CD4-positive, alpha-beta memory T cell (primary cell): ENCODE measurements at regions not wholly inside any gene's neighbourhood (a gene's known extent, or its start where the extent isn't known, plus 50 kb on each side); places are given as distances from the start of the nearest gene placed in this dataset.

Experiments
- CTCF ChIA-PET: fragments of 350-600 bp; sonication (Branson Sonifier 250); formaldehyde crosslinking; loops from one replicate; lab custom pipeline; 2021; ENCODE audit warnings: inconsistent platforms; ENCODE audit not compliant: partially characterized antibody; lab: Charles Lee
- POLR2A ChIA-PET: fragments of 350-600 bp; sonication (Branson Sonifier 250); formaldehyde crosslinking; loops from one replicate; lab custom pipeline; 2021; ENCODE audit not compliant: partially characterized antibody; lab: Charles Lee
- DNase-seq, 5 donors: peaks; one replicate each; pipeline versions ENCODE4 v3.0.0 to v3.0.0-alpha.2; 2020 to 2022; ENCODE audit warnings: mixed read lengths in 1 of 5
- H3K27ac ChIP-seq: one replicate; pipeline ENCODE4 v1.7.0; 2013; ENCODE audit warnings: low read depth, low read length
- H3K27me3 ChIP-seq: 2 replicates; pipeline ENCODE4 v1.7.0; 2013; ENCODE audit warnings: mild to moderate bottlenecking, low read length, moderate library complexity; ENCODE audit not compliant: insufficient read depth
- H3K36me3 ChIP-seq: 2 replicates; pipeline ENCODE4 v1.7.0; 2013; ENCODE audit warnings: mild to moderate bottlenecking, low read length, moderate library complexity; ENCODE audit not compliant: insufficient read depth
- H3K4me1 ChIP-seq: 2 replicates; pipeline ENCODE4 v1.7.0; 2013; ENCODE audit warnings: mild to moderate bottlenecking, low read length, moderate library complexity; ENCODE audit not compliant: insufficient read depth
- H3K4me3 ChIP-seq, 2 donors: one replicate each; pipeline ENCODE4 v1.7.0; 2013; ENCODE audit warnings: low read length in 2 of 2, mild to moderate bottlenecking in 1 of 2
- H3K9me3 ChIP-seq, 2 donors: one replicate each; pipeline ENCODE4 v1.7.0; 2013; ENCODE audit warnings: low read length in 2 of 2, control low read depth in 1 of 2; ENCODE audit not compliant: control insufficient read depth in 1 of 2
- H3K27ac Mint-ChIP-seq, 7 donors: one replicate each; pipeline ENCODE4 v1.8.0; 2020 to 2021; ENCODE audit warnings: mixed read lengths in 7 of 7, mild to moderate bottlenecking in 6 of 7, inconsistent platforms in 3 of 7, moderate library complexity in 3 of 7
- H3K27me3 Mint-ChIP-seq, 2 donors: one replicate each; pipeline ENCODE4 v1.8.0; 2020 to 2021; ENCODE audit warnings: mixed read lengths in 2 of 2
- H3K36me3 Mint-ChIP-seq, 2 donors: one replicate each; pipeline ENCODE4 v1.8.0; 2020 to 2021; ENCODE audit warnings: mixed read lengths in 2 of 2, inconsistent platforms in 1 of 2, mild to moderate bottlenecking in 1 of 2
- H3K4me1 Mint-ChIP-seq, 4 donors: one replicate each; pipeline ENCODE4 v1.8.0; 2020 to 2021; ENCODE audit warnings: mixed read lengths in 4 of 4, mild to moderate bottlenecking in 1 of 4
- H3K4me3 Mint-ChIP-seq, 8 donors: one replicate each; pipeline ENCODE4 v1.8.0; 2020 to 2021; ENCODE audit warnings: mixed read lengths in 8 of 8, mild to moderate bottlenecking in 7 of 8, moderate library complexity in 6 of 8, inconsistent platforms in 3 of 8
- H3K9me3 Mint-ChIP-seq, 8 donors: one replicate each; pipeline ENCODE4 v1.8.0; 2020 to 2021; ENCODE audit warnings: mixed read lengths in 8 of 8, mild to moderate bottlenecking in 5 of 8, inconsistent platforms in 3 of 8, moderate library complexity in 1 of 8
- intact Hi-C: fragments of 100-400 bp; cut with micrococcal nuclease; formaldehyde crosslinking; loops from one replicate; pipeline ENCODE4 v1.15.1; 2023

DNA sequence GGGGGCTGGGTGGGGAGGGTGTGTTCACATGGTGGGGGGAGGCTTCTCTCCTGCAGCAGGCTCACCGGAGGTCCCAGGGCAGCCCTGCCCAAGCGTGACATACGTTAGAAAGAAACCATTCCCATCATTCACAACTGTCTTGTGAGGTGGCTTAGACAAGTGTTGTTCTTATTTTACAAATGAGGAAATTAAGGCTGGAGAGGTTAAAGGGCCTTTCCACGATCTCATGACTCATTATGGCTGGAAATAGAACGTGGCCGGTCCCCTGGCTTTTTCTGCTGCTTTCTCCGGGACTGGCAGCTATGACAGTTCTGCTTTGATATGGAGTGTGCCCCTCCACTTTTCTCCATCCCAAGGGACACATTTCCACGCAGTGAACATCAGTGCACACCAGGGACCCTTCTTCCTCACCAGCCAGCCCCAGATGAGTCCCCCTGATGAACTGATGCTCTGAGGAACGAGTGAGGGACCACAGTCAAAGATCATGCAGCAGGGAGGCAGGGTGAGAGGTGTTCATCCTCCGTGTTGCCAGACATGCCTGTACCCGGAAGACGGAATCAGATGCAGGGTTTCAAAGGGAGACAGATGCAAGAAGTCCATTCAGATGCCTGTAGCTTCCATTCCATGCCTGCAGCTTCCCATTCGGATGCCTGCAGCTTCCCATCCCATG lies 64.0 kb upstream of the ACSL1 start:
- intact Hi-C loops: no loop called here
- H3K36me3 ChIP-seq: no peaks in the 10 kb centered on the region
- CTCF ChIA-PET: no interaction called here
- no peak for DNase-seq
- H3K4me3 Mint-ChIP-seq: no peak overlapping the region
- H3K27me3 ChIP-seq: no peaks in the 10 kb centered on the region
- H3K36me3 Mint-ChIP-seq: peaks cover 0 to 4% of the 10 kb centered on the region in 2 donors
- no peak overlapping the region for H3K27ac ChIP-seq
- peaks cover 0 to 2% (median 0%) of the 10 kb centered on the region in 4 donors for H3K4me1 Mint-ChIP-seq
- POLR2A ChIA-PET: no interaction called here
- H3K4me3 ChIP-seq: no peak overlapping the region
- peaks cover 5 to 25% of the 10 kb centered on the region in 2 donors for H3K27me3 Mint-ChIP-seq
- no peaks in the 10 kb centered on the region for H3K9me3 ChIP-seq
- no peak overlapping the region for H3K27ac Mint-ChIP-seq
- H3K4me1 ChIP-seq: no peaks in the 10 kb centered on the region
- H3K9me3 Mint-ChIP-seq: peaks cover 0 to 6% (median 2%) of the 10 kb centered on the region in 8 donors

DNA sequence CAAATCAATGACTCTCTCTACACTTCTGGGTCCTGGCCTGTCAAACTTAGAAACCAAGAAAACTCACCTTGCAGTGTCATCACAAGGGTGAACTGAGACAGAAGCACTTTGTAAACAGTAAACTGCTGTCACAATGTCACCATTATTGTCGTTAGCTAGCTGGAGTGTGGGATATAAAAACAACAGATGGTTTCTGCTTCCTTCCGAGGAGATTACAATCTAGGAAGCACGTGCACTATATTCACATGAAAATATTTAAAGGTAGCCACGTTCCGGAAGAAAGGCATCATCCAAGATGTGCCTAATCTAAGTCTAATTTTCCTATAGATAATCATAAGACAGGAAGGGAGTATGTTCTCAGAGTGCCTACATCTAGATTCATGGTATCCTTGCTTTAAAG lies 64.7 kb upstream of the ACSL1 start:
- Histone ChIP-seq H3K27ac (no peak overlapping the region), H3K4me1 (no peaks in the 10 kb centered on the region), H3K9me3 (no peaks in the 10 kb centered on the region), H3K27me3 (no peaks in the 10 kb centered on the region), H3K36me3 (no peaks in the 10 kb centered on the region), H3K4me3 (no peak overlapping the region)
- POLR2A ChIA-PET: no interaction called here
- no peak overlapping the region for H3K27ac Mint-ChIP-seq
- peaks cover 5 to 25% of the 10 kb centered on the region in 2 donors for H3K27me3 Mint-ChIP-seq
- H3K36me3 Mint-ChIP-seq: peaks cover 0 to 4% of the 10 kb centered on the region in 2 donors
- H3K4me3 Mint-ChIP-seq: no peak overlapping the region
- H3K4me1 Mint-ChIP-seq: peaks cover 0 to 2% (median 0%) of the 10 kb centered on the region in 4 donors
- peaks cover 0 to 6% (median 2%) of the 10 kb centered on the region in 8 donors for H3K9me3 Mint-ChIP-seq
- intact Hi-C loops: no loop called here
- DNase-seq: no peak
- CTCF ChIA-PET: no interaction called here

DNA sequence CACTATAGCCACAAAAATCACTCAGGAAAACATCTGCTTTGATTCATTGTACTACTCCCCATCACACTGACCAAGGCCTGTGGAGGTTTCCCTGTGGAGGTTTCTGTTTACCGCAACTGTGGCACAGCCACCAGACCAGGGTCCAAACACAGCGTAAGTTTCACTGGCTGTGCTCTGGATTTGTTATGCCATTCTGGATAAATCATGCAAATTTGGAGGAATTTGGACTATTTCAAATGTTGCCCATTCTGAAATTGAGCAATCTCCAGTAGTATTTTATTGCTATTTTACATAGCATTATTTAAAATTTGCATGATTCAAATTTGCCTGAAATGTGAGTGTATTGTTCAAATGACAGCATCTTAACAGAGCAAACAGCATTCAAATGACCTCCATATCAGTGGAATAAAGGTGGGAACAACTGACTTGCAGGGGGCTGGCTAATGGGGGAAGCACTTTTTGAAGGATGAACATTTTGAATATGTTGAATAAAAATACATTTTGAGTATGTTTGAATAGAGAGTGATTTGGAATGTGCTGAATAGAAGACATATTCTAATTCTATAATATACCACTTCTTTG lies 66.1 kb upstream of the ACSL1 start:
- no peak overlapping the region for H3K27ac ChIP-seq
- H3K4me1 ChIP-seq: no peaks in the 10 kb centered on the region
- H3K4me3 Mint-ChIP-seq: no peak overlapping the region
- H3K36me3 ChIP-seq: no peaks in the 10 kb centered on the region
- intact Hi-C loops: no loop called here
- H3K9me3 Mint-ChIP-seq: peaks cover 0 to 6% (median 2%) of the 10 kb centered on the region in 8 donors
- ChIA-PET POLR2A (no interaction called here), CTCF (no interaction called here)
- no peak for DNase-seq
- H3K36me3 Mint-ChIP-seq: peaks cover 0 to 4% of the 10 kb centered on the region in 2 donors
- H3K4me1 Mint-ChIP-seq: peaks cover 0 to 2% (median 0%) of the 10 kb centered on the region in 4 donors
- H3K27me3 Mint-ChIP-seq: peaks cover 7 to 29% of the 10 kb centered on the region in 2 donors
- H3K9me3 ChIP-seq: no peaks in the 10 kb centered on the region
- H3K27me3 ChIP-seq: no peaks in the 10 kb centered on the region
- no peak overlapping the region for H3K4me3 ChIP-seq
- H3K27ac Mint-ChIP-seq: no peak overlapping the region

DNA sequence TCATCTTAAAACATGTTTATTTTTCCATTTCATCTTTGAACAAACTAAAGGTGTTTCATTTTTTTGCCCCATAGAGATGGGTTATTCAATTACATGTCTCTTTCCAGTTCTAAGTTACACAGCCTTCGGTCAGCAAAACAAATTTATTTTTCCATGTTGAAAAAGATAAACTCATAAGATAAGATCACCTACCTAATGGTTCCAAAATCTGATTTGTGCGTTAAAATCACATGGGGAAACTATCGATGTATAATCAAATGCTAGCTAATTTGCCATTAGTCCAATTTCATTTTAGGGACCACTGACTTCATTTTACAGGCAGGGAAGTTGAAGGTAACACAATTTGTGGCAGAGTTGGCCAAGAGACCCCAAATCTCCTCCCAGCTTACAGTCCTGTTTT lies 67.2 kb upstream of the ACSL1 start:
- Mint-ChIP-seq H3K36me3 (peaks cover 0 to 4% of the 10 kb centered on the region in 2 donors), H3K27ac (no peak overlapping the region), H3K4me3 (no peak overlapping the region), H3K9me3 (peaks cover 0 to 6% (median 2%) of the 10 kb centered on the region in 8 donors), H3K27me3 (peaks cover 9 to 30% of the 10 kb centered on the region in 2 donors), H3K4me1 (peaks cover 0 to 2% (median 0%) of the 10 kb centered on the region in 4 donors)
- intact Hi-C loops: no loop called here
- CTCF ChIA-PET: no interaction called here
- H3K4me3 ChIP-seq: no peak overlapping the region
- H3K27me3 ChIP-seq: no peaks in the 10 kb centered on the region
- POLR2A ChIA-PET: no interaction called here
- H3K9me3 ChIP-seq: no peaks in the 10 kb centered on the region
- DNase-seq: no peak
- H3K4me1 ChIP-seq: no peaks in the 10 kb centered on the region
- no peak overlapping the region for H3K27ac ChIP-seq
- H3K36me3 ChIP-seq: no peaks in the 10 kb centered on the region

DNA sequence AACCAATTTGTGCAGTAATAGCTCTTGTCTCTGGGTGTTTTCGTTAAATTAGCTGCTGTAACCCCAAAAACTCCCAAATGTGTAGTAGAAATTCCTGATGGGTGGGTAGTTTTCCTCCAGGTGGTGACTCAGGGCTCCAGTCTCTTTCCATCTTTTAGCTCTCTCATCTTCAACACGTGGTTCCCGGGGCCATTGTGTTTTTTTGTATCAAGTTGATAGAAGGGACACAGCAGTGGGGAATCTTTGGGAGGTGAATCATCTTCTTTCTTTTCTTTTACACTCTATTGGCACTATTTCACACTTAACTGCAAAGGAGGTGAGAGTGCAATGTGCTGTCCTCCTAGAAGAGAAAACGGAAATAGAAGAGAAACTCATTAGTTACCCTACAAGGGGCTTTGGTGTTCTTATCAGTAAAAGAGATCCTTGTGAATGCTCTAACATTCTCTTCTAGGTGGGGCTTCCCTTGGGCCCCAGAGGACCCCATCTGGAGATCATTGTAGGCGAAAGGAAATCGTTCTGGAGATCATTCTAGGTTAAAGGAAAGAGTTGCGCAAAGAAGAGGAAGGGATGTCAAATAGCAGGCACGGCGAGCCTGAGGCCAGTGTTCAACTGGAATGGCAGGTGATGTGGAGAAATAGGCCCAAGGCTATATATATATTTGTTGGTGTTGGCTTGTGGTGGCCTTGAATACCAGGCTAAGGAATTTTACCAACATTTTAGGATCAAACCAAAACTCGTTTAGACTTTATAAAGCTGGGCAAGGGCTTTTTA lies 68.2 kb upstream of the ACSL1 start:
- H3K27me3 Mint-ChIP-seq: peaks cover 12 to 33% of the 10 kb centered on the region in 2 donors
- no peak overlapping the region for H3K27ac ChIP-seq
- no peak overlapping the region for H3K27ac Mint-ChIP-seq
- ChIA-PET POLR2A (no interaction called here), CTCF (no interaction called here)
- peaks cover 0 to 6% (median 2%) of the 10 kb centered on the region in 8 donors for H3K9me3 Mint-ChIP-seq
- peaks cover 0 to 2% (median 0%) of the 10 kb centered on the region in 4 donors for H3K4me1 Mint-ChIP-seq
- no peaks in the 10 kb centered on the region for H3K9me3 ChIP-seq
- H3K4me3 Mint-ChIP-seq: no peak overlapping the region
- intact Hi-C loops: no loop called here
- no peak overlapping the region for H3K4me3 ChIP-seq
- no peak for DNase-seq
- no peaks in the 10 kb centered on the region for H3K36me3 ChIP-seq
- peaks cover 0 to 4% of the 10 kb centered on the region in 2 donors for H3K36me3 Mint-ChIP-seq
- H3K4me1 ChIP-seq: no peaks in the 10 kb centered on the region
- H3K27me3 ChIP-seq: no peaks in the 10 kb centered on the region

DNA sequence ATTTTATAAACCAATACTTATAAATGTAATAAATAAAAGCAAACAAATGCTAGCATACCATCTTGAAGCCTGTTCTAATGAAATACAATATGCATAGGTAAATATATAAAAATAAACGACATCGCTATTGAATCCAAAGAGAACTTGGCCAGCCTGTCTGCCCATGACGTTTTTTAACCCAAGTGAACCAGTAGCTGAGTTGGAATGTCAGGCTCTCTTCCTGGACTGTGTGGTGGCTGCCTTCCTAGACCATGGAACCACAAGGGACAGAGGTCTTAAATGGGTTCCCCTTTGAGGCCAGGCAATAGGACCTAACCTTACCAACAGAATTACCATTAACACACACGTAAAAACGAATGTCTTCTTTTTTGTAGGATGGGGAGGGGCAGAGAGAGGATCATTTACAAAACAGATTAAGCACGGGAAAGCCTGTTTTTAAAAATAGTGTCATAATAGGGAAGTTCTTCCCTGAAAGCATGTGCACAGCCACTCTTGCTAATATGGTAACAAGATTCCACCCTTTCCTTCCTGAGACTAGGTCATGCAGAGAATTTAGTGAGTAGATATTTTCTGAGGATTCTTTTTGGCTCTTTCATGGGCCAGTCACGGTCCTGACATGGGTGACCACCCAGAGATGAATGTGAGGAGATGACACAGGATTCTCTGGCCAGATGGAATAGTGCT lies 69.4 kb upstream of the ACSL1 start:
- ChIA-PET CTCF (no interaction called here), POLR2A (no interaction called here)
- H3K9me3 Mint-ChIP-seq: peaks cover 0 to 6% (median 2%) of the 10 kb centered on the region in 8 donors
- DNase-seq: no peak
- Histone ChIP-seq H3K27me3 (no peaks in the 10 kb centered on the region), H3K4me3 (no peak overlapping the region), H3K36me3 (no peaks in the 10 kb centered on the region), H3K4me1 (no peaks in the 10 kb centered on the region), H3K9me3 (no peaks in the 10 kb centered on the region), H3K27ac (no peak overlapping the region)
- intact Hi-C loops: no loop called here
- H3K4me3 Mint-ChIP-seq: no peak overlapping the region
- H3K4me1 Mint-ChIP-seq: peaks cover 0 to 2% (median 0%) of the 10 kb centered on the region in 4 donors
- no peak overlapping the region for H3K27ac Mint-ChIP-seq
- H3K27me3 Mint-ChIP-seq: peaks cover 12 to 35% of the 10 kb centered on the region in 2 donors
- H3K36me3 Mint-ChIP-seq: peaks cover 0 to 4% of the 10 kb centered on the region in 2 donors
